BJ (cell line): ENCODE measurements at regions not wholly inside any gene's neighbourhood (a gene's known extent, or its start where the extent isn't known, plus 50 kb on each side); places are given as distances from the start of the nearest gene placed in this dataset.
A peak's percentile ranks its signal among the peaks of the same experiment; 100 is the strongest.

Experiments used
- CTCF ChIA-PET: fragments of 350-600 bp; formaldehyde crosslinking; extraction: SDS; loops from one replicate; lab custom pipeline; 2021; ENCODE audit warnings: antibody characterized with exemption, inconsistent platforms; lab: Yijun Ruan, JAX
- POLR2A ChIA-PET: fragments of 300-600 bp; sonication (Branson Sonifier 250); formaldehyde crosslinking; extraction: SDS; loops from one replicate; lab custom pipeline; 2021; ENCODE audit warnings: antibody characterized with exemption; lab: Charles Lee
- DNase-seq: peaks from one replicate; pipeline ENCODE4 v3.0.0-alpha.2; 2011; ENCODE audit warnings: low read depth
- H3K27me3 ChIP-seq: 2 replicates; pipeline ENCODE4 v1.6.0; 2011; ENCODE audit warnings: low read length; ENCODE audit not compliant: control insufficient read depth, insufficient read depth
- H3K36me3 ChIP-seq: 2 replicates; pipeline ENCODE4 v1.5.1; 2011; ENCODE audit warnings: low read length; ENCODE audit not compliant: control insufficient read depth, insufficient read depth
- H3K4me3 ChIP-seq: 2 replicates; pipeline ENCODE4 v1.5.1; 2011; ENCODE audit warnings: low read depth, mild to moderate bottlenecking, control low read depth, low read length
- CTCF ChIP-seq: IDR thresholded peaks from 2 replicates; pipeline ENCODE4 v1.5.1; 2011; ENCODE audit warnings: low read depth, mild to moderate bottlenecking, control low read depth, inconsistent platforms, low read length, moderate library complexity; ENCODE audit not compliant: insufficient read depth

GRCh38 chr6:160917572-160917971 lies 74.0 kb upstream of the MAP3K4 start:
- ChIA-PET CTCF (interaction anchor here (1.7 kb wide), 1 partner anchor 454 kb away, joined by 5 read pairs; no protein-coding TSS in a partner anchor), POLR2A (no interaction called here)
- no peak for TF ChIP-seq CTCF
- Histone ChIP-seq H3K27me3 (no peaks in the 10 kb centered on the region), H3K36me3 (no peaks in the 10 kb centered on the region), H3K4me3 (no peak overlapping the region)
- no peak for DNase-seq

- DNase-seq: peak; percentile 31
- Histone ChIP-seq H3K4me3 (no peak overlapping the region), H3K27me3 (no peaks in the 10 kb centered on the region), H3K36me3 (no peaks in the 10 kb centered on the region)
- TF ChIP-seq CTCF: no peak
- CTCF ChIA-PET: interaction anchor here (0.7 to 4.0 kb wide), 3 partner anchors 11 to 73 kb away, joined by 3 to 24 read pairs (median 4); no protein-coding TSS in a partner anchor
- POLR2A ChIA-PET: no interaction called here
Observed at GRCh38 chr6:160919723-160920440, 71.7 kb upstream of the MAP3K4 start.

- Histone ChIP-seq H3K27me3 (no peaks in the 10 kb centered on the region), H3K4me3 (no peak overlapping the region), H3K36me3 (no peaks in the 10 kb centered on the region)
- no peak for TF ChIP-seq CTCF
- CTCF ChIA-PET: interaction anchor here (0.6 to 4.0 kb wide), 3 partner anchors 10 to 121 kb away, joined by 3 to 24 read pairs (median 4); no protein-coding TSS in a partner anchor
- no peak for DNase-seq
- POLR2A ChIA-PET: interaction anchor here (0.6 kb wide), 1 partner anchor 22 kb away, joined by 4 read pairs; no protein-coding TSS in a partner anchor
Observed at GRCh38 chr6:160921095-160921494, 70.5 kb upstream of the MAP3K4 start.

GRCh38 chr6:160926281-160927276 lies 65.0 kb upstream of the MAP3K4 start:
- CTCF ChIA-PET: interaction anchor here (0.9 to 2.8 kb wide), 5 partner anchors 8 to 447 kb away, joined by 3 to 14 read pairs (median 3); no protein-coding TSS in a partner anchor
- peaks cover 6% of the 10 kb centered on the region for H3K27me3 ChIP-seq
- TF ChIP-seq CTCF: no peak
- no peaks in the 10 kb centered on the region for H3K36me3 ChIP-seq
- POLR2A ChIA-PET: no interaction called here
- H3K4me3 ChIP-seq: no peak overlapping the region
- DNase-seq: no peak
